MM.1S (cell line): ENCODE measurements at regions not wholly inside any gene's neighbourhood (a gene's known extent, or its start where the extent isn't known, plus 50 kb on each side); places are given as distances from the start of the nearest gene placed in this dataset.

Source experiments
- DNase-seq: peaks from one replicate; pipeline ENCODE4 v3.0.0-alpha.2; 2015
- H2AFZ ChIP-seq: fragments of 300-600 bp; sonication (generic); 2 replicates; pipeline ENCODE4 v1.6.0; 2016; ENCODE audit warnings: antibody characterized with exemption, low read length
- H3F3A ChIP-seq: fragments of 300-600 bp; sonication (generic); 2 replicates; pipeline ENCODE4 v1.6.1; 2016; ENCODE audit warnings: mild to moderate bottlenecking, antibody characterized with exemption, low read length, moderate library complexity, mixed read lengths; ENCODE audit not compliant: insufficient read depth
- H3K27ac ChIP-seq: fragments of 300-600 bp; sonication (generic); 2 replicates; pipeline ENCODE4 v1.5.1; 2016; ENCODE audit warnings: mild to moderate bottlenecking, low read length
- H3K27me3 ChIP-seq: fragments of 300-600 bp; sonication (generic); replicated peaks from 2 replicates; pipeline ENCODE4 v1.6.0; 2016; ENCODE audit warnings: low read length; ENCODE audit not compliant: insufficient read depth
- H3K36me3 ChIP-seq: fragments of 300-600 bp; sonication (generic); replicated peaks from 2 replicates; pipeline ENCODE4 v1.6.1; 2016; ENCODE audit warnings: mild to moderate bottlenecking, low read length, mixed read lengths; ENCODE audit not compliant: insufficient read depth
- H3K4me1 ChIP-seq: fragments of 300-600 bp; sonication (generic); 2 replicates; pipeline ENCODE4 v1.6.1; 2016; ENCODE audit warnings: low read length, mixed read lengths
- H3K4me2 ChIP-seq: fragments of 300-600 bp; sonication (generic); 2 replicates; pipeline ENCODE4 v1.6.0; 2016; ENCODE audit warnings: low read depth, low read length
- H3K4me3 ChIP-seq: fragments of 300-600 bp; sonication (generic); 2 replicates; pipeline ENCODE4 v1.5.1; 2016; ENCODE audit warnings: low read length, mixed read lengths
- H3K79me2 ChIP-seq: fragments of 300-600 bp; sonication (generic); 2 replicates; pipeline ENCODE4 v1.6.1; 2016; ENCODE audit warnings: mixed run types, low read length, mixed read lengths
- H3K9ac ChIP-seq: fragments of 300-600 bp; sonication (generic); 2 replicates; pipeline ENCODE4 v1.6.1; 2016; ENCODE audit warnings: low read length, mixed read lengths
- H3K9me2 ChIP-seq: fragments of 300-600 bp; sonication (generic); replicated peaks from 2 replicates; pipeline ENCODE4 v1.6.1; 2016; ENCODE audit warnings: mild to moderate bottlenecking, low read length, mixed read lengths; ENCODE audit not compliant: insufficient read depth
- H3K9me3 ChIP-seq: fragments of 300-600 bp; sonication (generic); replicated peaks from 2 replicates; pipeline ENCODE4 v1.6.1; 2016; ENCODE audit warnings: mild to moderate bottlenecking, low read length, mixed read lengths; ENCODE audit not compliant: insufficient read depth
- H4K20me1 ChIP-seq: fragments of 300-600 bp; sonication (generic); 2 replicates; pipeline ENCODE4 v1.6.1; 2016; ENCODE audit warnings: mild to moderate bottlenecking, low read length, moderate library complexity, mixed read lengths; ENCODE audit not compliant: insufficient read depth
- CTCF ChIP-seq: fragments of 300-600 bp; sonication (generic); IDR thresholded peaks from 2 replicates; pipeline ENCODE4 v1.5.1; 2016; ENCODE audit warnings: antibody characterized with exemption, low read length, mixed read lengths
- EZH2 ChIP-seq: fragments of 300-600 bp; sonication (generic); optimal IDR thresholded peaks from 2 replicates; pipeline ENCODE3; 2017; ENCODE audit warnings: low read depth, mild to moderate bottlenecking, antibody characterized with exemption, low read length, mixed read lengths
- EZH2phosphoT487 ChIP-seq: fragments of 300-600 bp; sonication (generic); IDR thresholded peaks from 2 replicates; pipeline ENCODE4 v1.6.1; 2018; ENCODE audit warnings: antibody characterized with exemption, low read length

- H4K20me1 ChIP-seq = no peaks in the 10 kb centered on the region
- DNase-seq = peak; percentile 44
- no peaks in the 10 kb centered on the region for H3K79me2 ChIP-seq
- H3K9me3 ChIP-seq = no peaks in the 10 kb centered on the region
- TF ChIP-seq EZH2 (no peak), CTCF (peak; percentile 46)
- peak overlapping the region; percentile 45 for H2AFZ ChIP-seq
- no peaks in the 10 kb centered on the region for H3K27me3 ChIP-seq
- H3K27ac ChIP-seq = no peak overlapping the region
- no peaks in the 10 kb centered on the region for H3K9me2 ChIP-seq
- H3F3A ChIP-seq = no peaks in the 10 kb centered on the region
- H3K4me3 ChIP-seq = peak overlapping the region; percentile 27; the same call in 1 of the 2 replicates
- no peaks in the 10 kb centered on the region for H3K36me3 ChIP-seq
- H3K9ac ChIP-seq = no peak overlapping the region
- H3K4me1 ChIP-seq = no peaks in the 10 kb centered on the region
- H3K4me2 ChIP-seq = peak overlapping the region; percentile 74
Observed at GRCh38 chr17:77036841-77037381, 103.9 kb upstream of the SEC14L1 start.

- Histone ChIP-seq H3K9me3 (no peaks in the 10 kb centered on the region), H3F3A (no peaks in the 10 kb centered on the region), H3K79me2 (no peaks in the 10 kb centered on the region), H3K27ac (no peak overlapping the region), H3K27me3 (no peaks in the 10 kb centered on the region), H3K9ac (no peak overlapping the region), H2AFZ (no peak overlapping the region), H3K4me1 (no peaks in the 10 kb centered on the region), H3K9me2 (no peaks in the 10 kb centered on the region), H3K4me3 (no peak overlapping the region), H3K36me3 (no peaks in the 10 kb centered on the region), H4K20me1 (no peaks in the 10 kb centered on the region), H3K4me2 (no peak overlapping the region)
- TF ChIP-seq CTCF (no peak), EZH2 (no peak), EZH2phosphoT487 (no peak)
- no peak for DNase-seq
Observed at GRCh38 chr17:77037943-77038342, 102.8 kb upstream of the SEC14L1 start.

GRCh38 chr17:77038884-77039555, 101.7 kb upstream of the SEC14L1 start:
- H4K20me1 ChIP-seq = no peaks in the 10 kb centered on the region
- no peak for DNase-seq
- H3K9ac ChIP-seq = no peak overlapping the region
- H3K27ac ChIP-seq = no peak overlapping the region
- no peak overlapping the region for H3K4me2 ChIP-seq
- H3K4me3 ChIP-seq = no peak overlapping the region
- H3K9me2 ChIP-seq = no peaks in the 10 kb centered on the region
- no peaks in the 10 kb centered on the region for H3K36me3 ChIP-seq
- H3K4me1 ChIP-seq = no peaks in the 10 kb centered on the region
- no peak overlapping the region for H2AFZ ChIP-seq
- no peaks in the 10 kb centered on the region for H3K27me3 ChIP-seq
- H3K9me3 ChIP-seq = no peaks in the 10 kb centered on the region
- H3K79me2 ChIP-seq = no peaks in the 10 kb centered on the region
- H3F3A ChIP-seq = no peaks in the 10 kb centered on the region
- TF ChIP-seq CTCF (no peak), EZH2 (no peak), EZH2phosphoT487 (no peak)
